HG03135 (cell line): ENCODE measurements at regions not wholly inside any gene's neighbourhood (a gene's known extent, or its start where the extent isn't known, plus 50 kb on each side); places are given as distances from the start of the nearest gene placed in this dataset.

Experiments
- ATAC-seq: cut with Tn5 transposase; IDR thresholded peaks from one replicate; pipeline ENCODE4 v1.9.1; 2021; ENCODE audit warnings: mild to moderate bottlenecking, moderate library complexity; ENCODE audit not compliant: unreplicated experiment

DNA sequence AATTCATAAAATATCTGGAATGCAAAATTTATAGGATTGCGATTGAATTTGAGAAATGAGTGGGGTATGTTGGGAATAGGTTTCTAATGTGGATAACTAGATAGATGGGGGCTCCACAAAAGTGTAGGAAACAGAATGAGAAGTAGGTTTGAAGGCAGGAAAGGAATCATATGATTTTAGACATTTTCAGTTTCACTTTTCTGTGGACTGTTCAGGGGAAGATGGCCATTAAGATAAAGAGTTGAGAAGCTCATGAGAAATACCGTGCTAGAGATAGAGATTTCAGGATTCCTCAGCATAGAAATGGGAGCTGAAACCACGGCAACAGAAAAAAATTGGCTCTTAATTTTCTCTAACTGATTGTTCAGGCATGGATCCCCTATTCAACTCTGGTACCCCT, 163.4 kb upstream of the CD180 start:
- no peak for ATAC-seq

DNA sequence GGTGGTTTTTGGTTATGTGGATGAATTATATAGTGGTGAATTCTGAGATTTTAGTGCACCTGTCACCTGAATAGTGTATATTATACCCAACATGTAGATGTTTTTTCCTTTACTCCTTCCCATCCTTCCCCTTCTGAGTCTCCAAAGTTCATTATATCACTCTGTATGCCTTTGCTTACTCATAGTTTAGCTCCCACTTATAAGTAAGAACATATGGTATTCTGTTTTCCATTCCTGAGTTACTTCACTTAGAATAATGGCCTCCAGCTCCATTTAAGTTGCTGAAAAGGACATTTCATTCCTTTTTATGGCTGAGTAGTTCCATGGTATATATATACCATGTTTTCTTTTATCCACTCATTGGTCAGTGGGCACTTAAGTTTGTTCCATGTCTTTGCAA, 161.6 kb upstream of the CD180 start:
- ATAC-seq: no peak

DNA sequence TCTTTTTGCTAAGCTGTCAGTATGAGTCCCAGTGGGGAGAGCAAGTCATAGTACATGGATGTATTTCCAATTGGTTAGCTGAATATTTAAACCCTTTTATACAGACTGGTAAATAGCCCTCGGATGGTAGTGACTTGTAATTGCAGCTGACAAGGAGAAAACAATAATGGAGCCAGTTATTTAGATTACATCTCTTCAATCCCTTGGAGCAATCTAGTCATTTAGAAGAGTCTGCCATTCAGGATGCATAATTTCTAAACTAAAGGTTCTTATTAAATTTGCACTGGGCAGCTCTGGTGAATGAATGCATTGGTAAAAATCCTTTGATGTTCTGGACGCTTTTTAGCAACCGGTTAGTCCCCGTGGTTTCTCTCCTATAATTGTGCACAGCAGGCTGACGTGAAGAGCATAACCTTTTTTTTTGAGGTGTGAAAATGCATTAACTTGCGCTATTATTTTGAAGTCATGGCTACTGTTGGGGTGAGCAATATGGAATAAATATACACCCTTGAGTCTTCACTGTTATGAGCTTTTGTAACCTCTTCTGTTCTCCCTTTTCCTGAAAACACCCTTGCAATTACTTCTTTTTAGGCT, 158.6 kb upstream of the CD180 start:
- ATAC-seq: no peak

DNA sequence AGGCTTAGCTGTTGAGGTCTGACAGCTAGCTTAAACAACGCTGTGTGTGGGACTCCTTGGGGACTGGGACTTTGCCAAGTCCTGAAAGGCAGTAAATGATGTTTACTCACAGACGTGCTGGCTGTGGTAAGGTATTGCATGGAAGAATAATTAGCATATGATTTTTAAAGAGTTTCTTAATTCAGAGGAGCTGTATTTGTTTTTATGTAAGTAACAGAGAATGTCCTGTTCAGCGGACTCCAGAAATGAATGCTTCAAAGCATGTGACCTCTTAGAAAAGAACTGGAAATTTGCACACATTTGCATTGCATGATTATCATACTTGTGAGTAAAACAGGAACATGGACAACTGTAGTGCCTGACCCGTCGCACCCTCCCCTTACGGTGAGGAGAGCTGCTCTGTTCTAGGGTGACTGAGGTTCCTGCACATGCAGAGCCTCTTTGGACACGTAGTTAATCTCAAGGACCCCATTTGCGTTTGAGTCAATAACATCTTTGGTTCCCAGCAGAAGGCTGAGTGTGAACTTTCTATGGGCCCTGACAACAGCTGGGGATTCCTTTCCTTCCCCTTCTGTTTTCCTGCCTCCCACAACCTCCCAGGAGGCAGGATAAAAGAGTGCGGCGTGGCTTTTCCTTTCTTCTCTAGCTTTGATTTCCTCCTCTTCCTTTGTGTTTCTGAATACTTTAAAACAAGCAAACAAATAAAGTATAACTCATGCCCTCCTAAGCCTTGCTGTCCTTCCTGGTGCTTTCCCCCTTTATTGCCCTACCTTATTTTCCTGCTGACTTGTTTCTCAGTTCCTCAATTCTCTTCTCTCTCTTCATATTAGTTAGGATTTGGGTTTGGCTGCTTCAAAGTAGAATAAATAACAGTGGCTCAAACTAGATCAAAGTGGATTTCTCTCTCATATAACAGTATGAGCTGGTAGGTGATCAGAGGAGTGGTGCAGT, 157.2 kb upstream of the CD180 start:
- ATAC-seq: no peak

DNA sequence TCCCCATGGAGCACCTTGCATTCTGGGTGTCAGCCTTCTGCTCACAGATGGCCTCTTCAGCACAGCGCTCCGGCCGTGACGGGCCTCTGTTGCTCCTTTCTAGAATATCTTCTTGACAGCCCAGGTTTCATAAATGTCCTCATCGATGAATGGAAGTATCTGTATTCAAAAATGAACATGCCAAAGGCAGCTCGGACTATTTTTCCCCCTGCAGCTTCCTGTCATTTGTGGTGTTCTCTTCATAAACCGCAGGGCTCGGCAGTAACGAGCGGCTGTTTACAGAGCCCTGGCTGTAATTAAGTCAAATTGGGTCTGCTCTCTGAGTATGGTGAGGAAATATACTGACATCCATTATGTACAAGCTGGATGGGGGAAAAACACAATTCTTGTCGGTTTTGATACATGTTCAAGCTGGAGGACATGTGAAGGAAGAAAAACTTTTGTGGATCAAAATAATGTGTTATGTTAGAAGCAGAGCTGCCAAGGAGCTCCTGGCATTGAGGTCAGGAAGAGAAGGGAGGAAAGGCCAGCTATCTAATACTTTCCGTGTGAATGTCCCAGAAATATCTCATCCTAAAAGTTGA, 154.1 kb upstream of the CD180 start:
- ATAC-seq: no peak

DNA sequence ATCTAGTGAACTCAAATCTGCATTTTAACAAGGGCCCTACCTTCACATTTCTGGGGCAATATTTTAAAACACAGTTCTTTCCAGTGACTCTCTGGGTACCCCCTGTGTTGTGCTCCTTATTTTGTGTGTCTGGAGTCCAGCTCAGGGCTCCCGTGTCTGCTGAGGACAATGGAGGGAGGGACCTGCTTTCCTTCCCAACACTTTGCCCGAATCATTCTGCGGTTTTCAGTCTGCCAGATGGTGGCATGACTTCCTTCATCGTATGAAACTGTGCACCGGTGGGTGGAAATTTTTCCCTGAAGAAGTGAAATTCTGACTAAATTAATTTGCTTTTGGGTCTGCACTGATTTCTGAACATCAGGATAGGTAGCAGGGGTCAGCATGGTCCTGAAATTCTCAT, 153.6 kb upstream of the CD180 start:
- ATAC-seq: no peak

DNA sequence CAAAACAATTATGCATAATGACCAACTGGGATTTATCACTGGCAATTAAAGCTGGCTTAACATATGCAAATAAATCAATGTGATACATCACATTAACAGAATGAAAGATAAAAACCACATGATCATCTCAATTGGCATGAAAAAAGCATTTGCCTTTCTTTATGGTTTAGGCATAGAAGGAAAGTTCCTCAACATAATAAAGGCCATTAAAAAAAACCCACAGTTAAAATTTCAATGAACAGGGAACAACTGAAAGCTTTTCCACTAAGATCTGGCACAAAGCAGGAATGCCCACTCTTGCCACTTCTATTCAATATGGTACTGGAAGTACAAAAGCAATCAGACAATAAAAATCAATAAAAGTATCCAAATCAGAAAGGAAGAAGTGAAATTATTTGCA, 151.2 kb upstream of the CD180 start:
- ATAC-seq: no peak

DNA sequence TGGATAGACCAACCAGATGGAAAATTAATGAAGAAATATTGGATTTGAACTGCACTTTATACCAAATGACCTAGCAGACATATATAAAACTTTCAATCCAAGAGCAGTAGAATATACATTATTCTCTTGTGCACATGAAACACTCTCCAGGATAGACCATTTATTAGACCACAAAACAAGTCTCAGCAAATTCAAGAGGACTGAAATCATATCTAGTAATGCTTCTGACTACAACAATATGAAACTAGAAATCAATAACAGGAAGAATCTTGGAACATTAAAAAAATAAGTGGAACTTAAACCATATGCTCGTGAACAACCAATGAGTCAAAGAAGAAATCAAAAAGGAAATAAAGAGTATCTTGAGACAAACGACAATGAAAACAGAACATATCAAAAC, 150.0 kb upstream of the CD180 start:
- ATAC-seq: no peak

DNA sequence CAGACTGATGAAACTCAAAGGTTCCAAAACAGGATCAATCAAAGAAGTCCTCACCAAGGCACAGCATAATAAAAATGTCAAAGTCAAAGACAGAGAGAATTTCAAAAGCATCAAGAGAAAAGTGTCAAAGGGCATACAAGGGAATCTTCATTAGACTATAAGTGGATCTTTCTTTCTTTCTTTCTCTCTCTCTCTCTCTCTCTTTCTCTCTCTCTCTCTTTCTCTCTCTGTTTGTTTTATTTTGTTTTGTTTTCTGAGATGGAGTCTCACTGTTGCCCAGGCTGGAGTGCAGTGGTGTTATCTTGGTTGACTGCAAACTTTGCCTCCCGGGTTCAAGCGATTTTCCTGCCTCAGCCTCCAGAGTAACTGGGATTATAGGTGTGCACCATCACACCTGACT, 148.3 kb upstream of the CD180 start:
- ATAC-seq: no peak

DNA sequence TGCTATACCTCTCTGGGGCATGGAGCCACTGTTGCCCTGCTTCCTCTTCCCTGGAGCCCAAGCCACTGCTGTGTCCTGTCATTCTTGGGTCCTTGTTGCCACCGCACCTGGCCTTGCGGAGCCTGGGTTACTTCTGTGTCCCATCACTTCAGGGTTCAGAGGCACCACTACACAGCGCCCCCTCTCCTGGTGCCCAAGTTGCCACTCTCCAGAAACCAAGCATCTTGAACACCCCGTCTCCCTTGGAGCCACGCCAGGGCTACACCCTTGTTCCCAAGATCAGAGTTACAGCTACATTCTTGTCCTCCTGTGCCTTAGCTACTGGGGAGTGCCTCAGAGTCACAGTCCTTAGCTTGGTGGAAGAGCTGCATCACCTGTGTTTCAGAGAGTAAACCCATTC, 147.2 kb upstream of the CD180 start:
- ATAC-seq: no peak

DNA sequence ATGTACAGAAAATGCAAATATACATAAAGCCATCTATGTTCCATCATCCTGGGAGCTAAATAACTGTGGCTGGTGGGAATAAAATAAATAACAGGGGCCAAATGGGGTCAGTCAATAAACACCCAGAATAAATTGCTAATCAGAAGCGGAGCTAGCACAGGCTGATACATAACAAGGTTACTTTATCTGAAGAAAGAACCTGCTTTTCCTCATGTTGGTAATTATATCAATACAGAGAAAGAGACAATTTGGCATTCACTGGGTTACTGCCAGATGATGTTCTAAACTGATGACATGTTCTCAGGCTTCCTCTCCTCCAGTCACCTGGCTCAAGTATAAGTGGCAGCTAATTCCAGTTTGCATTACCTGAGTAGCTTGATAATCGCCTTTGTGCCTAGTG, 144.9 kb upstream of the CD180 start:
- ATAC-seq: no peak

DNA sequence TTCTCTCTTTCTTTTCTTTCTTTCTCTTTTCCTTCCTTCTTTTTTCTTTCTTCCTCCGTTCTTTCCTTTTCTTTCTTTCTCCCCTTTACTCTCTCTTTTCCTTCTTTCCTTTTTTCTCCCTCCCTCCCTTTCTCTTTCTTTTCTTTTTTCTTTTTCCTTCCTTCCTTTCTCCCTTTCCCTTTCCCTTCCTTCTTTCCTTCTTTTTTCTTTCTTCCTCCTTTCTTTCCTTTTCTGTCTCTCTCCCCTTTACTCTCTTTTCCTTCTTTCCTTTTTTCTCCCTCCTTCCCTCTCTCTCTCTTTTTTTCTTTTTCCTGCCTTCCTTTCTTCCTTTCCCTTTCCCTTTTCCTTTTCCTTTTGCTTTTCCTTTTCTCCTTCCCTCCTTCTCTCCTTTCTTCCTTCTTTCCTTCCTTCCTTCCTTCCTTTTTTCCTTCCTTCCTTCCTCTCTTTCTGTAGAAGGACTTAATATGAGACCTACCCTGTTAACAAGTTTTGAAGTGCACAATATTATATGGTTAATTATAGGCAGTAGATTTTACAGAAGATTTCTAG, 142.7 kb upstream of the CD180 start:
- ATAC-seq: no peak

DNA sequence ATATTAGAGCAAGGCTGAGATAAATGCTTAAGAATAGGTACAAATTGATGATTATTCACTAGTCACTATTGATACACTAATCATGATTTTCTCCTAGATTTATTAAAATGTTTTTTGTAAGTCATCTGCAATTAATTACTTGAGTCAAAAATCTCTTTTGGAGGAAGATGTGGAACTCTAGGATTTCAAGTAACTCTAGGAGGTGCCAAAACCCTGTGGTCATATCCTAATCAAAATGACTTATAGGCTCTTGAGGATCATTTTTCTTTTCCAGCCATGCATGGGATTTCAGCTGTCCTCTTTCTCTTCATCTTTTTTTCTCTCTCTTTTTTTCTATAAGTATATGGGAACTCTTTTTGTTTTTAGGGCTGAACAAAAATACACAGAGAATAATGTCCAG, 141.8 kb upstream of the CD180 start:
- no peak for ATAC-seq

DNA sequence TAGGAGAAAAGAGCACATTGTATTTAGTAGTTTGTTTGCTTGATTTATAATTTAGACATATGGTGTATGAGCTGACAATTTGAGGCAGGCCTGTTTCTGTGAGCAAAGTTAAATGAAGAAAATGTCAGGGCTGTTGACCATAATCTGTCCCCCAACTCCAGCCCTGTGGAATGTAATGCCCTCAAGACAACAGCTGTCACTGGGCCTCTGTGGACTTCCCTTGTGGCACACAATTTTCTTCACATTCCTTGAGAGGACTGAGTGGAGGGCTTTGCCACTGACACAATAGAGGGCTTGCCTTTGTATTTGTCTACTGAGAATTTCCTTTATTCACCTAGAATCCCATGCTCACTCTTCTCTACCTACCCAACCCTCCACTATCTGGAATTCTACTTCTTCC, 141.2 kb upstream of the CD180 start:
- no peak for ATAC-seq

DNA sequence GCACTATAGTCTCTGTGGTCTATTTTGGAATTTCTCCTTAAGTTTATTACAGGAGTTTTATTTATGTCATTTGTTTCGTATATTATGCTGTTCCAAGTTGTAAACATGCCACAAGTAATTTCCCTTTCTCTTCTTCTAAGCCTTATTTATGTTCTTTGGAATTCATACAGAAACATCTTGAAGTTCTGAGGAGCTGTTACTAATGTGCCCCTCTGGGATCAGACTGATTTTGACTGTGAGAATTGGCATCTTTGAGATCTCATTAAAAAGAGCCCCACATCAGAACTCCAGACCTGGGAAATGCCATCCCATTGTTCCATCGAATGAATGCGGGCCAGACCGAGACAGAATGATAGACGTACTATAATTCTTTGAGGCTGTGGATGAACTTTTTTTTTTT, 138.8 kb upstream of the CD180 start:
- ATAC-seq: no peak

DNA sequence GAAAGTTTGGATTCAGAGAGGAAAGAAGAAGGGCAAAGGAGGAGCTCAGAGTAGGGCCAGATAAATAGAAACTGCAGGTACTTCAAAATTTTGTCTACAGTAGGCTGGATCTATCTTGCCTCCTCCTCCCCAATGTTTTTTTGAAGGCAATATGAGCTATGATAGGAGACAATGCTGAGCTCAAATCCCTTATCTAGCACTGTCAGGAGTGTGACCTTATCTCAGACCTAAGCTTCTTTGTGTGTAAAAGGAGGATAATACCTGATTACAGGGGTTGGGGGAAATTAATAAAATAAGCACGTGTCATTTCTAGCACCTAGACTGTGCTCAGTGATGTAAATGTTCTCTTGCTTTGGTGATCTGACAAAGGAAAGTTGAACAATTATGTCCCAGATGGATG, 137.8 kb upstream of the CD180 start:
- no peak for ATAC-seq

DNA sequence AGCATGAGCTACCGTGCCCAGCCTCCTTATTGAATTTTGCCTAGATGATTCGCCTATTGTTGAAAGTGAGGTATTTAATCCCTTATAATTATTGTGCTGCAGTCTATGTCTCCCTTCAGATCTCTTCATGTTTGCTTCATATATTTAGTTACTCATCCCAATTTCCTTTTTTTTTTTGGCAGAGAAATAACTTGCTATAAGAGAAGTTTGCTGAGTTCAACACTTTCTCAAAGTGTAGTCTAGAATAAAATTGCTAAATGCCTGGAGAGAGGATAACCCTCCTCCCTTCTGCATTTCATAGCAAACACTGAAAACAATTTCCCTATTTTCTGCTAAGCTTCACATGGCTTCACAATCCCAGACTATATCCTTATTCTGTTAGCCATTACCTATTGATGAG, 136.6 kb upstream of the CD180 start:
- no peak for ATAC-seq

DNA sequence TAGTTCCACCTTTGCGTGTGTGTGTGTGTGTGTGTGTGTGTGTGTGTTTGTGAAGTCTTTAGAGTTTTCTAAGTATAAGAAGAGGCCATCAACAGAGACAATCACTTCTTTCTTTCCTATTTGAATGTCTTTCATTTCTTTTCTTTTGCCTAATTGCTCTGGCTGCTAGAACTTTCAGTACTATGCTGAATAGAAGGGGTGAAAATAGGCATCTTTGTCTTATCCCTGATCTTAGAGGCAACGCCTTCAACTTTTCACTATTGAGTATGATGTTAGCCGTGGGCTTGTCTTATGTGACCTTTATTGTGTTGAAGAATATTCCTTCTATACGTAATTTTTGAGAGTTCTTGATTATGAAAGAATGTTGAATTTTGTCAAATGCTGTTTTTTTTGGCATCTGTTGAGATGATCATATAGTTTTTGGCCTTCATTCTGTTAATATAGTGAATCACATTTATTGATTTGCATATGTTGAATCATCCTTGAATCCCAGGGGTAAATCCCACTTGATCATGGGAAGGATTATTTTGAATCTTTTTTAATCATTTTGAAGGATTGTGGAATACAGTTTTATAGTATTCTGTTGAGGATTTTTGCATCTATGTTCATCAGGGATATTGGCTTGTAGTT, 134.8 kb upstream of the CD180 start:
- ATAC-seq: no peak

DNA sequence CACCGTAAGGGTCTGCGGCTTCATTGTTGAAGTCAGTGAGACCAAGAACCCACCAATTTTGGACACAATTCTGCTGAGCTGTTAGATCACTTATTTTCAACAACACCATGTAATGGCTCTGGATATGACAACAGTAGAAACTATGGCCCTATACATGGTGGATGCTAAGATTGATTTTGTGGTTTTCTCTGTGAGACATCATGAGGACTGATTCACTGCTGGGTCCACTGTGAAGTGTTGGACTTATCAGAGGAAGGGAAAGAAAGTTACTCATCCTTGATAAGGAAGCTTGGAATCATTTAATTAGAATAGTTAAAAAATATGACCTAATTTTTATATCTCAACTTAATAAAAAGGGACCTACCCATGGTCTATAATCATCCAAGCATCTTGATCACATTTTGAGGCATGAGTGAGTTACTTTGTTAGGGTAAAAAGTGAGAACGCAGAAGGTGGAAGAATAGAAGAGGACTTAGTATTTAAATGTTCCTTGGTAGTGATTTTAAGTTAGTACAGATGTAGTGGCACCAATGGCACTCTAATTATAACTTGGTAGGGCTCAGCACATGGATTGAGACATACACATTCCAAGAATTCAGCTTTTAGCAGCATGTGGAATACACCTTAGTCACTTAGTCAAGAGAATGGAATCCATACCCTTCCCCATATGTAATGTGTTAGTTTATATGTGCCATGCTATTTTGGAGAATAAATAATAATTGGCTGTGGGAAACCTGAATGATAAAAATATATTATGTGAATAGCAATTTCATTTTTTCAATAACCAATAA, 123.5 kb upstream of the CD180 start:
- ATAC-seq: no peak

DNA sequence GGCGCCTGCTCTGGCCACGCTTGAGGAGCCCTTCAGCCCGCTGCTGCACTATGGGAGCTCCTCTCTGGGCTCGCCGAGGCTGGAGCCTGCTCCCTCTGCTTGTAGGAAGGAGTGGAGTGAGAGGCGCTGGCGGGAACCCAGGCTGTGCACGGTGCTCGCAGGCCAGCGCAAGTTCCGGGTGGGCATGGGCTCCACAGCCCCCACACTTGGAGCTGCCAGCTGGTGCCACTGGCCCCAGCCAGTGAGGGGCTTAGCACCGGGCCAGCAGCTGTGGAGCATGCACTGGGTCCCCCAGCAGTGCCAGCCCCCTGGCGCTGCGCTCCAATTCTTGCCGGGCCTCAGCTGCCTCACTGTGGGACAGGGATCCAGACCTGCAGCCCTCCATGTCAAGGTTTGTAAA, 122.1 kb upstream of the CD180 start:
- no peak for ATAC-seq

DNA sequence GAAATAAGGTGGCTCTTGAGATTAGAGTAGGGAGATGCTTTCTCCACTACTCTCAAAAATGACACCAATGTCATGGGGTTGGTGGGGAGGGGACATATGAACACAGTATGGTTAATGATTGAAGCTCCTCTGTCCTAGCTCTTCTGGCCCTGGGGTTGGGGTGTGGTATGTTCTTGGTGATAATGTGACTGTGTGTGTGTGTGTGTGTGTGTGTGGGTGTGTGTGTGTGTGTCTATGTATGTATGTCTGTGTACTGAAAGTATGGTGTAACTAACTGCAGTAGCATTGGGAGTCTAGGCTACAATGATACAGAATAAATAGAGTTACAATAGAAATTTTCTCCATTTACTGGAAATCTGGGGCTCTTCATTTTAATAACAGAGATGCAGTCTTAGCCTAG, 121.0 kb upstream of the CD180 start:
- no peak for ATAC-seq
